ENCODE measurements at regions not wholly inside any gene's neighbourhood (a gene's known extent, or its start where the extent isn't known, plus 50 kb on each side); places are given as distances from the start of the nearest gene placed in this dataset.

DNA sequence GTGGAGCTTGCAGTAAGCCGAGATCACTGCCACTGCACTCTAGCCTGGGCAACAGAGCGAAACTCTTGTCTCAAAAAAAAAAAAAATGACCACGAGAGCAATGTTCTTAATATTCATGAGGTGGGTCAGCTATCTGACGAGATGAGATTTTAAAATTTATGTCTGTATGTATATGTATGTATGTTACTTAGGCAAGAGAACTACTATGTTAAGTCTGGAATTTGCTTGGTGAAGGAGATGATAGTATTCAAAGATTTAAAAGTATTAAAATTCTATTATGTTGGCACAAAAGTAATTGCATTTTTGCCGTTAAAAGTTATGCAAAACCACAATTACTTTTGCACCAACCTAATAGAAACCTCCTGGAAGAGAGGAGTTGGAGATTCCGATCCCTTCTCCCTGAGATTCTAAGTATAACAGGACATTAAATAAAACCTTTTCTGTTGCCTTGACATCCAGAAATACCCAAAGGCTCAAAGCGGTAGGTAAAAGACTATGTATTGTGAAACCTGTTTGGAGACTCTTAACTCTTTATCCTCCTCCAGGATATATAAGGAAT, 114.3 kb upstream of the TNS3 start:
- H3K4me1 ChIP-seq (ENCODE audit: low read length): no peaks in the 10 kb centered on the region
- H3K27me3 ChIP-seq (replicated peaks; ENCODE audit: insufficient read depth, low read length): no peaks in the 10 kb centered on the region
- no peaks in the 10 kb centered on the region for H3K36me3 ChIP-seq (replicated peaks; ENCODE audit: insufficient read depth, low read length)
- no peaks in the 10 kb centered on the region for H3K79me2 ChIP-seq (ENCODE audit: low read length)
- H3K9me2 ChIP-seq (replicated peaks; ENCODE audit: insufficient read depth, low read length): no peaks in the 10 kb centered on the region
- H3K9me3 ChIP-seq (replicated peaks; ENCODE audit: insufficient read depth, low read length): no peaks in the 10 kb centered on the region
- no peak overlapping the region for H3K9ac ChIP-seq (ENCODE audit: low read length)
- H3K27ac ChIP-seq (ENCODE audit: low read length): no peak overlapping the region
- no peaks in the 10 kb centered on the region for H4K20me1 ChIP-seq (ENCODE audit: insufficient read depth, low read length)
- no peak for DNase-seq
- H3K4me3 ChIP-seq (ENCODE audit: low read length): no peak overlapping the region
- no peak overlapping the region for H3K4me2 ChIP-seq (ENCODE audit: low read depth, low read length)
- TF ChIP-seq EZH2 (optimal IDR thresholded peaks at IDR 0.05; ENCODE audit: low read depth, low read length) (no peak), CTCF (IDR thresholded peaks at IDR 0.05; ENCODE audit: low read length) (no peak), EZH2phosphoT487 (IDR thresholded peaks at IDR 0.05; ENCODE audit: low read length) (no peak)
- H2AFZ ChIP-seq (ENCODE audit: low read length): no peak overlapping the region
- H3F3A ChIP-seq (ENCODE audit: insufficient read depth, low read length): no peaks in the 10 kb centered on the region

DNA sequence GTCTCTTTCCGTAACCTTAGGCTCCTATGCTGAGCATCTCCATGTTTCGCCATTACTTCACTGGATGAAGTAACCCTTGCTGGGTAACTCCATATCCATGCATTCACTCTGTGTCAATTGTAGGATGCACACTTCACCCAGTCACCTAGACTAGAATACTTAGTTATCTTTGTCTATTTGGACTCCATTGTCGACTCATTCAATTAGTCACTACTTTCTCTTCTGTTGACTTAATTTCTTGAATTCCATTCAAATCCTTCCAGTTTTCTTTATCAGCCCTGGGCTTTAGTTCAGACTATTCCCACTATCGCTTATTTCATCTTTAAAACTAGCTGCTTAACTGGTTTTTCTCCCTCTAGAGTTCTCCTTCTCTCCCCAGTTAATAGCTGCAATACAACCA, 111.3 kb upstream of the TNS3 start:
- H3K27ac ChIP-seq (ENCODE audit: low read length): no peak overlapping the region
- H3K79me2 ChIP-seq (ENCODE audit: low read length): no peaks in the 10 kb centered on the region
- no peak overlapping the region for H3K4me2 ChIP-seq (ENCODE audit: low read depth, low read length)
- H3K27me3 ChIP-seq (replicated peaks; ENCODE audit: insufficient read depth, low read length): no peaks in the 10 kb centered on the region
- H3K9me2 ChIP-seq (replicated peaks; ENCODE audit: insufficient read depth, low read length): no peaks in the 10 kb centered on the region
- no peaks in the 10 kb centered on the region for H3K36me3 ChIP-seq (replicated peaks; ENCODE audit: insufficient read depth, low read length)
- H2AFZ ChIP-seq (ENCODE audit: low read length): no peak overlapping the region
- TF ChIP-seq CTCF (IDR thresholded peaks at IDR 0.05; ENCODE audit: low read length) (no peak), EZH2phosphoT487 (IDR thresholded peaks at IDR 0.05; ENCODE audit: low read length) (no peak), EZH2 (optimal IDR thresholded peaks at IDR 0.05; ENCODE audit: low read depth, low read length) (no peak)
- H3K9ac ChIP-seq (ENCODE audit: low read length): no peak overlapping the region
- no peak overlapping the region for H3K4me3 ChIP-seq (ENCODE audit: low read length)
- no peaks in the 10 kb centered on the region for H3K4me1 ChIP-seq (ENCODE audit: low read length)
- H3K9me3 ChIP-seq (replicated peaks; ENCODE audit: insufficient read depth, low read length): no peaks in the 10 kb centered on the region
- no peaks in the 10 kb centered on the region for H4K20me1 ChIP-seq (ENCODE audit: insufficient read depth, low read length)
- H3F3A ChIP-seq (ENCODE audit: insufficient read depth, low read length): no peaks in the 10 kb centered on the region
- DNase-seq: no peak

DNA sequence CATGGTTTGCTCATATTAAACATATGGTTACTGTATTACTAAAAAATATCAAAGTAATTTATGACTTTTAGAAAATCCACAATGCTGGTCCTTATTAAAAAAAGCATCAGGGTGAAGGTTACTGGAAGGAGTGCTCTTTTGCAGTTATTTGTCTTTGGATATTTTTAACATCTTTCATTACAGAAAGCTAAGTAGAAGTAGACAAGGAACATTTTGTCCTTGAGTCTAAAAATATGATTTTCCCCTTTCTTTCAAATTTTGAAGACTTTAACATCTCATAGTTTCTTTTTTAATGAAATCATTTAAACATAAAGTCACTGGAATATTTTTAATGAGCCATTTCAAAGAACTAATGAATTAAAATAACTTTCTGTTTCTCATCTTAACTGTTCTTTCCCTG, 110.1 kb upstream of the TNS3 start:
- Histone ChIP-seq H4K20me1 (ENCODE audit: insufficient read depth, low read length) (no peaks in the 10 kb centered on the region), H3K9me2 (replicated peaks; ENCODE audit: insufficient read depth, low read length) (no peaks in the 10 kb centered on the region), H3K27ac (ENCODE audit: low read length) (no peak overlapping the region), H3K4me2 (ENCODE audit: low read depth, low read length) (no peak overlapping the region), H3F3A (ENCODE audit: insufficient read depth, low read length) (no peaks in the 10 kb centered on the region), H3K36me3 (replicated peaks; ENCODE audit: insufficient read depth, low read length) (no peaks in the 10 kb centered on the region), H3K4me3 (ENCODE audit: low read length) (no peak overlapping the region), H3K79me2 (ENCODE audit: low read length) (no peaks in the 10 kb centered on the region), H3K9ac (ENCODE audit: low read length) (no peak overlapping the region), H3K27me3 (replicated peaks; ENCODE audit: insufficient read depth, low read length) (no peaks in the 10 kb centered on the region), H3K9me3 (replicated peaks; ENCODE audit: insufficient read depth, low read length) (no peaks in the 10 kb centered on the region), H3K4me1 (ENCODE audit: low read length) (no peaks in the 10 kb centered on the region), H2AFZ (ENCODE audit: low read length) (no peak overlapping the region)
- no peak for TF ChIP-seq CTCF (IDR thresholded peaks at IDR 0.05; ENCODE audit: low read length)
- TF ChIP-seq EZH2 (optimal IDR thresholded peaks at IDR 0.05; ENCODE audit: low read depth, low read length): no peak
- TF ChIP-seq EZH2phosphoT487 (IDR thresholded peaks at IDR 0.05; ENCODE audit: low read length): no peak
- DNase-seq: no peak

Data from MM.1S (cell line).